ENCODE measurements at regions not wholly inside any gene's neighbourhood (a gene's known extent, or its start where the extent isn't known, plus 50 kb on each side); places are given as distances from the start of the nearest gene placed in this dataset.
A peak's percentile ranks its signal among the peaks of the same experiment; 100 is the strongest.

DNA sequence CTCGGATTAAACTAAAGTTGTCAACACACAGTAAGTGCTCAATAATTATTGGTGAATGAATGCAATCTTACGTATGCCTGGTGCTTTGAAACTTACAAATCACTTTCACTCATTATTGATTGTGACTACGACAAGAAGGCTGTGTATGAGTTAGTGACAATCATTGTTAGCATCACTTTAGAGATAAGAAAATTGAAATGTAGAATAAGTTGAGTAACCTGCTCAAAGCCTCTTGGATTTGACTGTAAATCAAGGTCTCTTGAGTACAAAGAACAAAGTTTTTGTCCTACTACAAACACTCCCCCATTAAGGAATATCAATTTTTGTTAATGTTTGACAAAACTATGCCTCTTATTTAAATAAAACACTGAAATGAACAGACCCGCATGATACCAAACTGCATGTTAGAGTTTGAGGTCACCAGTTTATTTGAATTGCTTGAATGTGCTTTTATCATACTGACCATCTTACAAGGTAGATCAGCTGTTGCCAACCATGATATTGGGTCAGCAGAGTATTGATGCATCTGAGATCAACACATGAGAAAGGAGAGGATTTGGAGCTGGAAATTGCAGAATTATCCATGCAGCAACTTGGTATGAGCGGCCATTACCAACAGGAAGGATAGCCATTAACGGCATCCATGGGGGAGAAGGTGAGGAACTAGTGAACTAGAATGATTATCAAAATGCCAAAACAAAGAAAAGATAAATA is 142.1 kb downstream of the IRS1 start (continued):
- TF ChIP-seq, protein P1, sequence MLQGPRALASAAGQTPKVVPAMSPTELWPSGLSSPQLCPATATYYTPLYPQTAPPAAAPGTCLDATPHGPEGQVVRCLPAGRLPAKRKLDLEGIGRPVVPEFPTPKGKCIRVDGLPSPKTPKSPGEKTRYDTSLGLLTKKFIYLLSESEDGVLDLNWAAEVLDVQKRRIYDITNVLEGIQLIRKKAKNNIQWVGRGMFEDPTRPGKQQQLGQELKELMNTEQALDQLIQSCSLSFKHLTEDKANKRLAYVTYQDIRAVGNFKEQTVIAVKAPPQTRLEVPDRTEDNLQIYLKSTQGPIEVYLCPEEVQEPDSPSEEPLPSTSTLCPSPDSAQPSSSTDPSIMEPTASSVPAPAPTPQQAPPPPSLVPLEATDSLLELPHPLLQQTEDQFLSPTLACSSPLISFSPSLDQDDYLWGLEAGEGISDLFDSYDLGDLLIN (CRISPR knock-in tag; IDR thresholded peaks at IDR 0.05; ENCODE audit: borderline replicate concordance): no peak
- TF ChIP-seq, protein P2, sequence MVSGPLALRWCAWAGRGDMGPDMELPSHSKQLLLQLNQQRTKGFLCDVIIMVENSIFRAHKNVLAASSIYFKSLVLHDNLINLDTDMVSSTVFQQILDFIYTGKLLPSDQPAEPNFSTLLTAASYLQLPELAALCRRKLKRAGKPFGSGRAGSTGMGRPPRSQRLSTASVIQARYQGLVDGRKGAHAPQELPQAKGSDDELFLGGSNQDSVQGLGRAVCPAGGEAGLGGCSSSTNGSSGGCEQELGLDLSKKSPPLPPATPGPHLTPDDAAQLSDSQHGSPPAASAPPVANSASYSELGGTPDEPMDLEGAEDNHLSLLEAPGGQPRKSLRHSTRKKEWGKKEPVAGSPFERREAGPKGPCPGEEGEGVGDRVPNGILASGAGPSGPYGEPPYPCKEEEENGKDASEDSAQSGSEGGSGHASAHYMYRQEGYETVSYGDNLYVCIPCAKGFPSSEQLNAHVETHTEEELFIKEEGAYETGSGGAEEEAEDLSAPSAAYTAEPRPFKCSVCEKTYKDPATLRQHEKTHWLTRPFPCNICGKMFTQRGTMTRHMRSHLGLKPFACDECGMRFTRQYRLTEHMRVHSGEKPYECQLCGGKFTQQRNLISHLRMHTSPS (CRISPR knock-in tag; IDR thresholded peaks at IDR 0.05; ENCODE audit: low read depth): no peak
- TF ChIP-seq ELF4 (CRISPR knock-in tag; IDR thresholded peaks at IDR 0.05; ENCODE audit: borderline replicate concordance): no peak
- TF ChIP-seq TCF12 (IDR thresholded peaks at IDR 0.05): no peak
- no peak for TF ChIP-seq TCF12 (CRISPR knock-in tag; IDR thresholded peaks at IDR 0.05)
- no peak for TF ChIP-seq AGO1 (IDR thresholded peaks at IDR 0.05; ENCODE audit: low read depth, low read length, poor library complexity, severe bottlenecking)
- no peak for TF ChIP-seq SRSF9 (IDR thresholded peaks at IDR 0.05; ENCODE audit: borderline replicate concordance, insufficient read depth, low read depth, low read length, poor library complexity, severe bottlenecking)
- no peak for TF ChIP-seq ZNF781 (CRISPR knock-in tag; IDR thresholded peaks at IDR 0.05; ENCODE audit: borderline replicate concordance, not compliant biosample characterization)
- TF ChIP-seq, protein P3, sequence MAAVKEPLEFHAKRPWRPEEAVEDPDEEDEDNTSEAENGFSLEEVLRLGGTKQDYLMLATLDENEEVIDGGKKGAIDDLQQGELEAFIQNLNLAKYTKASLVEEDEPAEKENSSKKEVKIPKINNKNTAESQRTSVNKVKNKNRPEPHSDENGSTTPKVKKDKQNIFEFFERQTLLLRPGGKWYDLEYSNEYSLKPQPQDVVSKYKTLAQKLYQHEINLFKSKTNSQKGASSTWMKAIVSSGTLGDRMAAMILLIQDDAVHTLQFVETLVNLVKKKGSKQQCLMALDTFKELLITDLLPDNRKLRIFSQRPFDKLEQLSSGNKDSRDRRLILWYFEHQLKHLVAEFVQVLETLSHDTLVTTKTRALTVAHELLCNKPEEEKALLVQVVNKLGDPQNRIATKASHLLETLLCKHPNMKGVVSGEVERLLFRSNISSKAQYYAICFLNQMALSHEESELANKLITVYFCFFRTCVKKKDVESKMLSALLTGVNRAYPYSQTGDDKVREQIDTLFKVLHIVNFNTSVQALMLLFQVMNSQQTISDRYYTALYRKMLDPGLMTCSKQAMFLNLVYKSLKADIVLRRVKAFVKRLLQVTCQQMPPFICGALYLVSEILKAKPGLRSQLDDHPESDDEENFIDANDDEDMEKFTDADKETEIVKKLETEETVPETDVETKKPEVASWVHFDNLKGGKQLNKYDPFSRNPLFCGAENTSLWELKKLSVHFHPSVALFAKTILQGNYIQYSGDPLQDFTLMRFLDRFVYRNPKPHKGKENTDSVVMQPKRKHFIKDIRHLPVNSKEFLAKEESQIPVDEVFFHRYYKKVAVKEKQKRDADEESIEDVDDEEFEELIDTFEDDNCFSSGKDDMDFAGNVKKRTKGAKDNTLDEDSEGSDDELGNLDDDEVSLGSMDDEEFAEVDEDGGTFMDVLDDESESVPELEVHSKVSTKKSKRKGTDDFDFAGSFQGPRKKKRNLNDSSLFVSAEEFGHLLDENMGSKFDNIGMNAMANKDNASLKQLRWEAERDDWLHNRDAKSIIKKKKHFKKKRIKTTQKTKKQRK (IDR thresholded peaks at IDR 0.05; ENCODE audit: low read length): no peak
- TF ChIP-seq ATF1 (CRISPR knock-in tag; IDR thresholded peaks at IDR 0.05): peak; percentile 26; the same call in 1 of the 2 replicates
- TF ChIP-seq TBL1XR1 (IDR thresholded peaks at IDR 0.05; ENCODE audit: borderline replicate concordance, low read length, partially characterized antibody): peak; percentile 55
- TF ChIP-seq ZNF572 (CRISPR knock-in tag; IDR thresholded peaks at IDR 0.05): no peak
- TF ChIP-seq KDM3A (CRISPR knock-in tag; IDR thresholded peaks at IDR 0.05; ENCODE audit: low read depth): no peak
- TF ChIP-seq, protein P4, sequence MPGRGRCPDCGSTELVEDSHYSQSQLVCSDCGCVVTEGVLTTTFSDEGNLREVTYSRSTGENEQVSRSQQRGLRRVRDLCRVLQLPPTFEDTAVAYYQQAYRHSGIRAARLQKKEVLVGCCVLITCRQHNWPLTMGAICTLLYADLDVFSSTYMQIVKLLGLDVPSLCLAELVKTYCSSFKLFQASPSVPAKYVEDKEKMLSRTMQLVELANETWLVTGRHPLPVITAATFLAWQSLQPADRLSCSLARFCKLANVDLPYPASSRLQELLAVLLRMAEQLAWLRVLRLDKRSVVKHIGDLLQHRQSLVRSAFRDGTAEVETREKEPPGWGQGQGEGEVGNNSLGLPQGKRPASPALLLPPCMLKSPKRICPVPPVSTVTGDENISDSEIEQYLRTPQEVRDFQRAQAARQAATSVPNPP (CRISPR knock-in tag; IDR thresholded peaks at IDR 0.05): peak; percentile 84; the same call in 1 of the 2 replicates
- peak; percentile 68; the same call in 1 of the 2 replicates for TF ChIP-seq MEF2D (CRISPR knock-in tag; IDR thresholded peaks at IDR 0.05)
- TF ChIP-seq MED13 (CRISPR knock-in tag; IDR thresholded peaks at IDR 0.05): peak; percentile 81
- no peak for TF ChIP-seq ZNF558 (CRISPR knock-in tag; IDR thresholded peaks at IDR 0.05; ENCODE audit: borderline replicate concordance)
- TF ChIP-seq ZNF75D (CRISPR knock-in tag; IDR thresholded peaks at IDR 0.05; ENCODE audit: borderline replicate concordance): no peak
- no peak for TF ChIP-seq PRMT3 (CRISPR knock-in tag; IDR thresholded peaks at IDR 0.05; ENCODE audit: borderline replicate concordance, low read depth)
- no peak for TF ChIP-seq ZNF510 (CRISPR knock-in tag; IDR thresholded peaks at IDR 0.05; ENCODE audit: low read depth)
- TF ChIP-seq YY1 (IDR thresholded peaks at IDR 0.05; ENCODE audit: insufficient read depth, insufficient replicate concordance, low read depth, low read length): peak; percentile 34
- no peak for TF ChIP-seq KDM5B (CRISPR knock-in tag; IDR thresholded peaks at IDR 0.05; ENCODE audit: borderline replicate concordance)
